ENCODE measurements at regions not wholly inside any gene's neighbourhood (a gene's known extent, or its start where the extent isn't known, plus 50 kb on each side); places are given as distances from the start of the nearest gene placed in this dataset.
A peak's percentile ranks its signal among the peaks of the same experiment; 100 is the strongest.

GRCh38 chr15:29968099-29968894 is 114.5 kb upstream of the GOLGA8J start:
- H3K36me3 ChIP-seq = no peaks in the 10 kb centered on the region
- intact Hi-C loops (cut with DNase I; ENCODE audit: low total_unique reads) (no loop called here), in situ Hi-C loops (cut with MboI; ENCODE audit: low pct_ligation_motif_present in 1 of 4, low pct_unique_long_range_greater_than_20kb in 1 of 4, low sequenced_read_pairs in 3 of 4) (no loop called here)
- peaks cover 0 to 4% (median 0%) of the 10 kb centered on the region in 4 donors for H3K4me1 ChIP-seq
- DNase-seq = no peak
- peak overlapping the region in 3 of 4 donors; percentile 19 to 54 (median 31) for H3K4me3 ChIP-seq
- no peak overlapping the region for H3K27ac ChIP-seq
- TF ChIP-seq POLR2AphosphoS5 (IDR thresholded peaks at IDR 0.05) (no peak), CTCF (IDR thresholded peaks at IDR 0.05) (no peak), EP300 (IDR thresholded peaks at IDR 0.05; ENCODE audit: low read depth) (no peak), POLR2A (IDR thresholded peaks at IDR 0.05) (no peak)
- H3K9me3 ChIP-seq = no peaks in the 10 kb centered on the region
- WGBS, 2 donors (ENCODE audit: low coverage in 1 of 2) = 14 to 60% methylated on average over 2 to 67 of the region's 91 CpGs
- peaks cover 74% of the 10 kb centered on the region for H3K27me3 ChIP-seq

- H3K36me3 ChIP-seq = no peaks in the 10 kb centered on the region
- H3K27ac ChIP-seq = no peak overlapping the region
- no peak for DNase-seq
- no peak for TF ChIP-seq EP300 (IDR thresholded peaks at IDR 0.05; ENCODE audit: low read depth)
- no peak for TF ChIP-seq POLR2AphosphoS5 (IDR thresholded peaks at IDR 0.05)
- TF ChIP-seq CTCF (IDR thresholded peaks at IDR 0.05) = no peak
- TF ChIP-seq POLR2A (IDR thresholded peaks at IDR 0.05) = no peak
- no peak overlapping the region for H3K4me3 ChIP-seq
- H3K4me1 ChIP-seq = no peaks in the 10 kb centered on the region
- intact Hi-C loops (cut with DNase I; ENCODE audit: low total_unique reads) (no loop called here), in situ Hi-C loops (cut with MboI; ENCODE audit: low pct_ligation_motif_present in 1 of 4, low pct_unique_long_range_greater_than_20kb in 1 of 4, low sequenced_read_pairs in 3 of 4) (no loop called here)
- no peaks in the 10 kb centered on the region for H3K9me3 ChIP-seq
- WGBS, 2 donors (ENCODE audit: low coverage in 1 of 2) = 75 to 85% methylated on average over 1 of the region's 1 CpG
- H3K27me3 ChIP-seq = peaks cover 34% of the 10 kb centered on the region
Observed at GRCh38 chr15:29962407-29962806, 120.3 kb upstream of the GOLGA8J start.

- Histone ChIP-seq H3K4me3 (no peak overlapping the region), H3K27ac (no peak overlapping the region), H3K9me3 (no peaks in the 10 kb centered on the region), H3K36me3 (no peaks in the 10 kb centered on the region), H3K4me1 (no peaks in the 10 kb centered on the region), H3K27me3 (peaks cover 11% of the 10 kb centered on the region)
- no peak for DNase-seq
- WGBS, 2 donors (ENCODE audit: low coverage in 1 of 2) = 83 to 84% methylated on average over 5 to 9 of the region's 9 CpGs
- in situ Hi-C loops (cut with MboI; ENCODE audit: low pct_ligation_motif_present in 1 of 4, low pct_unique_long_range_greater_than_20kb in 1 of 4, low sequenced_read_pairs in 3 of 4) = no loop called here
- intact Hi-C loops (cut with DNase I; ENCODE audit: low total_unique reads) = no loop called here
- TF ChIP-seq POLR2A (IDR thresholded peaks at IDR 0.05) (no peak), POLR2AphosphoS5 (IDR thresholded peaks at IDR 0.05) (no peak), EP300 (IDR thresholded peaks at IDR 0.05; ENCODE audit: low read depth) (no peak), CTCF (IDR thresholded peaks at IDR 0.05) (no peak)
Observed at GRCh38 chr15:29959384-29960137, 123.2 kb upstream of the GOLGA8J start.

GRCh38 chr15:29952225-29952624 is 130.0 kb upstream of the TJP1 start:
- in situ Hi-C loops (cut with MboI; ENCODE audit: low pct_ligation_motif_present in 1 of 4, low pct_unique_long_range_greater_than_20kb in 1 of 4, low sequenced_read_pairs in 3 of 4) (no loop called here), intact Hi-C loops (cut with DNase I; ENCODE audit: low total_unique reads) (no loop called here)
- H3K4me3 ChIP-seq = no peak overlapping the region
- no peak overlapping the region for H3K27ac ChIP-seq
- H3K9me3 ChIP-seq = no peaks in the 10 kb centered on the region
- TF ChIP-seq EP300 (IDR thresholded peaks at IDR 0.05; ENCODE audit: low read depth) = no peak
- TF ChIP-seq POLR2AphosphoS5 (IDR thresholded peaks at IDR 0.05) = no peak
- no peak for TF ChIP-seq POLR2A (IDR thresholded peaks at IDR 0.05)
- no peak for TF ChIP-seq CTCF (IDR thresholded peaks at IDR 0.05)
- no peaks in the 10 kb centered on the region for H3K4me1 ChIP-seq
- H3K36me3 ChIP-seq = no peaks in the 10 kb centered on the region
- H3K27me3 ChIP-seq = no peaks in the 10 kb centered on the region
- 56% methylated on average over 1 of the region's 1 CpG; no CpG with 5 or more reads in 1 of the 2 donors for WGBS, 2 donors (ENCODE audit: low coverage in 1 of 2)
- DNase-seq = no peak

Measured in transverse colon (tissue), 4 donors.